ENCODE measurements at regions not wholly inside any gene's neighbourhood (a gene's known extent, or its start where the extent isn't known, plus 50 kb on each side); places are given as distances from the start of the nearest gene placed in this dataset.

GRCh38 chr12:77314378-77315052 is 249.1 kb upstream of the E2F7 start:
- WGBS, 2 donors = 73 to 76% methylated on average over 2 of the region's 2 CpGs
- intact Hi-C loops (cut with DNase I; ENCODE audit: low total_unique reads) = no loop called here
- no peak for DNase-seq (ENCODE audit: low spot score in 2 of 2)
- no peak for TF ChIP-seq POLR2A (IDR thresholded peaks at IDR 0.05)
- TF ChIP-seq, protein P1, sequence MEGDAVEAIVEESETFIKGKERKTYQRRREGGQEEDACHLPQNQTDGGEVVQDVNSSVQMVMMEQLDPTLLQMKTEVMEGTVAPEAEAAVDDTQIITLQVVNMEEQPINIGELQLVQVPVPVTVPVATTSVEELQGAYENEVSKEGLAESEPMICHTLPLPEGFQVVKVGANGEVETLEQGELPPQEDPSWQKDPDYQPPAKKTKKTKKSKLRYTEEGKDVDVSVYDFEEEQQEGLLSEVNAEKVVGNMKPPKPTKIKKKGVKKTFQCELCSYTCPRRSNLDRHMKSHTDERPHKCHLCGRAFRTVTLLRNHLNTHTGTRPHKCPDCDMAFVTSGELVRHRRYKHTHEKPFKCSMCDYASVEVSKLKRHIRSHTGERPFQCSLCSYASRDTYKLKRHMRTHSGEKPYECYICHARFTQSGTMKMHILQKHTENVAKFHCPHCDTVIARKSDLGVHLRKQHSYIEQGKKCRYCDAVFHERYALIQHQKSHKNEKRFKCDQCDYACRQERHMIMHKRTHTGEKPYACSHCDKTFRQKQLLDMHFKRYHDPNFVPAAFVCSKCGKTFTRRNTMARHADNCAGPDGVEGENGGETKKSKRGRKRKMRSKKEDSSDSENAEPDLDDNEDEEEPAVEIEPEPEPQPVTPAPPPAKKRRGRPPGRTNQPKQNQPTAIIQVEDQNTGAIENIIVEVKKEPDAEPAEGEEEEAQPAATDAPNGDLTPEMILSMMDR (IDR thresholded peaks at IDR 0.05) = no peak
- no peak overlapping the region for H3K4me3 ChIP-seq (ENCODE audit: low read depth, poor library complexity, severe bottlenecking)

GRCh38 chr12:77308056-77308455 is 242.7 kb upstream of the E2F7 start:
- TF ChIP-seq, protein P1 (IDR thresholded peaks at IDR 0.05) = no peak
- no peak for TF ChIP-seq POLR2A (IDR thresholded peaks at IDR 0.05)
- no peak for DNase-seq (ENCODE audit: low spot score in 2 of 2)
- 83 to 88% methylated on average over 2 of the region's 2 CpGs for WGBS, 2 donors
- intact Hi-C loops (cut with DNase I; ENCODE audit: low total_unique reads) = no loop called here
- H3K4me3 ChIP-seq (ENCODE audit: low read depth, poor library complexity, severe bottlenecking) = no peak overlapping the region

GRCh38 chr12:77300811-77301210 is 235.4 kb upstream of the E2F7 start:
- DNase-seq (ENCODE audit: low spot score in 2 of 2) = no peak
- intact Hi-C loops (cut with DNase I; ENCODE audit: low total_unique reads) = no loop called here
- no peak overlapping the region for H3K4me3 ChIP-seq (ENCODE audit: low read depth, poor library complexity, severe bottlenecking)
- 62 to 82% methylated on average over 1 of the region's 1 CpG for WGBS, 2 donors
- no peak for TF ChIP-seq POLR2A (IDR thresholded peaks at IDR 0.05)
- TF ChIP-seq, protein P1 (IDR thresholded peaks at IDR 0.05) = no peak

DNA sequence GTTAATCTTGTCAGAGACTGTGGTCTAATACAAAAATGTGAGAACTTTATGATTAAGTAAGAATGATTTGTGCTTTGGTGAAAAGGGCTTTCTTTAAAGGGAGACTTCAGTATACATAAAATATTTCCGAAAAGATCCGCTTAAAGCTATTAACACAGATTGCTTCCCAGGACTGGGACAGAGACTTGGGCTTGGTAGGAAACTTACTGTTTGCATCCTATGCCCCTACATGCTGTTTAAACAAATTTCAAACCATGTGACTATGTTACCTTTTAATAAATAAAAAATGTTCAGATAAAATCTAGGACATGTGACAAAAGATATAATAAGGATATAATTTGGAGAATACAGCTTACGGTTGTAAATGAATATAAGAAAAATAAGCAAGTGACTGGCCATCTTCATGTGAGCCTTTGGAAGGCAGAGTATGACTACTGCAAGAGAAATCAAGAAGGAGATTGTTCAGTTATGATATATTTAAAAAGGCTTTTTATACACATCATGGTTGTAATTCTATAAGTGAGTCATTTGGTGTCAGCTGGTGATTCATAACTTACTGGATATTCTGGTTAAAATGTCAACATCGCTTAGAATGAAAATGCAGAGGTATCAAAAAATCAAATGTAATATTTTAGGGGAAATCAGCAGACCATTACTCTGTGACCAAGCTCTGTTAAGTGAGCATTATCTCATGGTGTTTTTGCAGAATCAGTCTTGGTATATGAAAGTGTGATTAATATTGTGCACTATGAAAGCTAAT is 234.7 kb upstream of the E2F7 start:
- DNase-seq (ENCODE audit: low spot score in 2 of 2) = no peak
- no peak for TF ChIP-seq POLR2A (IDR thresholded peaks at IDR 0.05)
- TF ChIP-seq, protein P1 (IDR thresholded peaks at IDR 0.05) = no peak
- WGBS, 2 donors = 66 to 75% methylated on average over 4 of the region's 4 CpGs
- H3K4me3 ChIP-seq (ENCODE audit: low read depth, poor library complexity, severe bottlenecking) = no peak overlapping the region
- intact Hi-C loops (cut with DNase I; ENCODE audit: low total_unique reads) = no loop called here

DNA sequence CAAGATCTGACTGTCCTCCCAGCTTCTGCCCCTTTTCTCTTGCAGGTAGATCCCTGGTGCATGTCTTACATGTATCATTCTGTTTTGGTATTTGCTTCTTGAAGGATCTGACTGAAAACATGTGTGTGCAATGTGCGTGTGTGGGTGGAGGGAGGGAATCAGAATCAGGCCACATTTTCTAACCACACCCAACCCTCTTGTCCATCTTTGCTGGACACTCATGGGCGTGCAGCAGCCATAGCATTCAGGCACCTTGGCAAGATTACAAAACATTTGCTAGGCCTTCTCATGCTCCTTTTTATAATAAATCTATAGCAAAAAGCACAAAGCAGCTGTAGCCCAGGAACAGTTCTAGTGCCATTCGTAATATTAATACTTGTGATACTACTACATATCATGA is 233.6 kb upstream of the E2F7 start:
- TF ChIP-seq, protein P1 (IDR thresholded peaks at IDR 0.05) = no peak
- no peak for TF ChIP-seq POLR2A (IDR thresholded peaks at IDR 0.05)
- H3K4me3 ChIP-seq (ENCODE audit: low read depth, poor library complexity, severe bottlenecking) = no peak overlapping the region
- DNase-seq (ENCODE audit: low spot score in 2 of 2) = no peak
- 58 to 67% methylated on average over 3 of the region's 3 CpGs for whole genome bisulfite sequencing, 2 donors
- intact Hi-C loops (cut with DNase I; ENCODE audit: low total_unique reads) = no loop called here
